Stimulated activated CD4-positive, alpha-beta T cell treated with anti-CD3 and anti-CD28 coated beads, Interleukin-4, amount 100 ng/mL, for 4 hours (primary cell): ENCODE measurements at regions not wholly inside any gene's neighbourhood (a gene's known extent, or its start where the extent isn't known, plus 50 kb on each side); places are given as distances from the start of the nearest gene placed in this dataset.
"Not testable (repeated sequence)": the region's sequence is repeated elsewhere in the genome, so short reads cannot be mapped to it uniquely, and the experiment has no call there.

Experiments
- DNase-seq, 2 experiments: peaks; one replicate each; pipeline ENCODE4 v3.0.0-alpha.2; 2020

GRCh38 chr3:6667354-6667753 is 193.6 kb upstream of the GRM7 start:
- no peak for DNase-seq

- no peak for DNase-seq
These were observed 189.6 kb upstream of the GRM7 start for GRCh38 chr3:6671363-6671762.

- no peak for DNase-seq
These were observed 181.4 kb upstream of the GRM7 start for GRCh38 chr3:6679510-6679909.

GRCh38 chr3:6680119-6680806 is 180.7 kb upstream of the GRM7 start:
- DNase-seq = no peak

GRCh38 chr3:6697285-6697684 is 163.6 kb upstream of the GRM7 start:
- no peak for DNase-seq

GRCh38 chr3:6697722-6698121 is 163.2 kb upstream of the GRM7 start:
- DNase-seq = no peak

GRCh38 chr3:6704817-6705216 is 156.1 kb upstream of the GRM7 start:
- DNase-seq = not testable (repeated sequence)

GRCh38 chr3:6706777-6707176 is 154.1 kb upstream of the GRM7 start:
- no peak for DNase-seq

- no peak for DNase-seq
These were observed 151.7 kb upstream of the GRM7 start for GRCh38 chr3:6709178-6709577.

- DNase-seq = no peak
These were observed 146.0 kb upstream of the GRM7 start for GRCh38 chr3:6714962-6715361.

GRCh38 chr3:6716420-6716819 is 144.5 kb upstream of the GRM7 start:
- DNase-seq = no peak

- no peak for DNase-seq
These were observed 143.6 kb upstream of the GRM7 start for GRCh38 chr3:6717026-6717943.

GRCh38 chr3:6719999-6720398 is 140.9 kb upstream of the GRM7 start:
- no peak for DNase-seq

GRCh38 chr3:6721491-6721890 is 139.4 kb upstream of the GRM7 start:
- DNase-seq = no peak

- DNase-seq = no peak
These were observed 137.7 kb upstream of the GRM7 start for GRCh38 chr3:6723205-6723604.

GRCh38 chr3:6726811-6727210 is 134.1 kb upstream of the GRM7 start:
- DNase-seq = no peak

- no peak for DNase-seq
These were observed 128.1 kb upstream of the GRM7 start for GRCh38 chr3:6732807-6733206.

- DNase-seq = no peak
These were observed 127.1 kb upstream of the GRM7 start for GRCh38 chr3:6733699-6734394.

GRCh38 chr3:6734395-6734746 is 126.5 kb upstream of the GRM7 start:
- no peak for DNase-seq

- no peak for DNase-seq
These were observed 123.9 kb upstream of the GRM7 start for GRCh38 chr3:6736836-6737629.

- DNase-seq = no peak
These were observed 123.3 kb upstream of the GRM7 start for GRCh38 chr3:6737630-6738029.

- no peak for DNase-seq
These were observed 121.6 kb upstream of the GRM7 start for GRCh38 chr3:6739288-6739687.
